Stimulated activated effector memory CD8-positive, alpha-beta T cell treated with anti-CD3 and anti-CD28 coated beads, Interleukin-12 subunit alpha, Interleukin-12 subunit beta, amount 100 ng/mL, for 72 hours (primary cell): ENCODE measurements at regions not wholly inside any gene's neighbourhood (a gene's known extent, or its start where the extent isn't known, plus 50 kb on each side); places are given as distances from the start of the nearest gene placed in this dataset.

Source experiments
- ATAC-seq: fragments of 150-1000 bp; cut with Tn5 transposase; 2 replicates; pipeline ENCODE4 v1.10.0; 2021
- DNase-seq, 2 donors: peaks; one replicate each; pipeline ENCODE4 v3.0.0; 2021 to 2022; ENCODE audit warnings: low spot score in 2 of 2
- H3K27ac Mint-ChIP-seq: one replicate; pipeline ENCODE4 v1.8.0; 2022; ENCODE audit warnings: mild to moderate bottlenecking, mixed read lengths
- H3K36me3 Mint-ChIP-seq: one replicate; pipeline ENCODE4 v1.8.0; 2022; ENCODE audit warnings: mild to moderate bottlenecking, mixed read lengths
- H3K4me1 Mint-ChIP-seq: one replicate; pipeline ENCODE4 v1.8.0; 2022; ENCODE audit warnings: mixed read lengths
- H3K4me3 Mint-ChIP-seq: one replicate; pipeline ENCODE4 v1.8.0; 2022; ENCODE audit warnings: mild to moderate bottlenecking, mixed read lengths
- H3K9me3 Mint-ChIP-seq: one replicate; pipeline ENCODE4 v1.8.0; 2022; ENCODE audit warnings: mixed read lengths

DNA sequence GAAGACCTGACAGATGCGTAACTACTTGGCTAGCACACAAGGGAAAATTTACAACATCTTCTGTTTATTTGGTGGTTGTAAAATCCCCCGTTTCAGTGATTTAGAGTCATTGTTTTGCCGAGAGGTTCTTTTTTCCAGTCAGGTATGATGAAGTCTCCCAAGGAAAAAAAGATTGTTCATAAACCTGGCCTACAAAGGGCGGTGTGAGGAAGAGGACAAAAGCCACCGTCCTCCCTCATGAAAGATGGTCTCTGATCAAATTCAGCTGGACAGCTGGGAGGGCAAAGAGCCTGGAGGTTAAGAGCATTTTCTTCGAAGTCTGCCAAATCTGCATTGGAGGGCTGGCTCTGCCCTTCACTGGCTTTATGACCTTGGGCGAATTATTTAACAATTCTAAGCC is 419.9 kb downstream of the HAPSTR1 start:
- H3K27ac Mint-ChIP-seq = no peak overlapping the region
- H3K4me3 Mint-ChIP-seq = no peak overlapping the region
- DNase-seq (no peak), ATAC-seq (no peak)
- H3K9me3 Mint-ChIP-seq = peaks cover 7% of the 10 kb centered on the region
- H3K36me3 Mint-ChIP-seq = no peaks in the 10 kb centered on the region
- no peaks in the 10 kb centered on the region for H3K4me1 Mint-ChIP-seq

- no peak overlapping the region for H3K27ac Mint-ChIP-seq
- H3K9me3 Mint-ChIP-seq = peaks cover 7% of the 10 kb centered on the region
- DNase-seq = no peak
- no peak overlapping the region for H3K4me3 Mint-ChIP-seq
- no peaks in the 10 kb centered on the region for H3K4me1 Mint-ChIP-seq
- H3K36me3 Mint-ChIP-seq = no peaks in the 10 kb centered on the region
- no peak for ATAC-seq
Measured at GRCh38 chr16:9516444-9516843, 425.0 kb downstream of the HAPSTR1 start.

DNA sequence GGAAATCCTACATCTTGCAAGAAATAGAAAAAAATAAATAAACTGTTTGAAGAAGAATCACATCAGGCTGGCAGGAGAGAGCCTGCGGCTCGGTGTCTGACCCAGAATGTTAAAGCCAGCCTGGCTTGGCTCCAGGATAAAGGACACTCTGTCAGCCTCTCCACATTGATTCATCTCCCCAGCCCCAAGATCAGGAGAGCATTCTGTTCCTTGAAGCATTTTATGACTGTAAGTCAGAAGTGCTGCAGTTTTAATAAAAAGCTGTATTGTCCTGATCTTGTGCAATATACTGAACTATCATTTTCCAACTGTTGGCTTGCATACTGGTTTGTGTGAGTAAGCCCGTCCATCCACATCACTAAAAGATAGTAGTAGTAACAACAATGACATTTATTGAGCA is 426.6 kb downstream of the HAPSTR1 start:
- no peak overlapping the region for H3K4me3 Mint-ChIP-seq
- no peaks in the 10 kb centered on the region for H3K36me3 Mint-ChIP-seq
- DNase-seq (no peak), ATAC-seq (no peak)
- H3K4me1 Mint-ChIP-seq = no peaks in the 10 kb centered on the region
- H3K27ac Mint-ChIP-seq = no peak overlapping the region
- peaks cover 7% of the 10 kb centered on the region for H3K9me3 Mint-ChIP-seq

GRCh38 chr16:9518581-9518980 is 427.1 kb downstream of the HAPSTR1 start:
- Mint-ChIP-seq H3K36me3 (no peaks in the 10 kb centered on the region), H3K9me3 (peaks cover 3% of the 10 kb centered on the region), H3K4me1 (no peaks in the 10 kb centered on the region), H3K4me3 (no peak overlapping the region), H3K27ac (no peak overlapping the region)
- ATAC-seq (no peak), DNase-seq (no peak)

- Mint-ChIP-seq H3K36me3 (no peaks in the 10 kb centered on the region), H3K4me1 (no peaks in the 10 kb centered on the region), H3K4me3 (no peak overlapping the region), H3K9me3 (peaks cover 20% of the 10 kb centered on the region), H3K27ac (no peak overlapping the region)
- DNase-seq (no peak), ATAC-seq (no peak)
Measured at GRCh38 chr16:9521749-9522370, 430.4 kb downstream of the HAPSTR1 start.

- no peak for ATAC-seq
- DNase-seq = no peak
- Mint-ChIP-seq H3K27ac (no peak overlapping the region), H3K36me3 (no peaks in the 10 kb centered on the region), H3K9me3 (peaks cover 22% of the 10 kb centered on the region), H3K4me1 (no peaks in the 10 kb centered on the region), H3K4me3 (no peak overlapping the region)
Measured at GRCh38 chr16:9522614-9523013, 431.2 kb downstream of the HAPSTR1 start.

DNA sequence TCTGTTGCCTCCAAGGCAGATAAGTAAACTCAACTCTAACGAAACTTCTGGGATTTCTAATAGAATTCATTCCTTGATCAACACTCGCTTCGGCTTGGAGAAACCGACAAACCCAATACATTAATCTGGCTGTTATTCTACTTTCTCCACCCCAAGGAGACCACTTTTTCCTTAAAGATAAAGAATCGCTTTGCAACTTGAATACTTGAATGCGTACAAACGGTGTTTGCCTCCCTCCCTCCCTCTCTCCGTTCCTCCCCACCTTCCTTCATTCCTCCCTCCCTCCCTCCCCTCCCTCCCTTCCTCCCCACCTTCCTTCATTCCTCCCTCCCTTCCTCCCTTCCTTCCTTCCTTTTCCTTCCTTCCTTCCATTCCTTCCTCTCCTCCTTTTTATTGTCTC is 432.6 kb downstream of the HAPSTR1 start:
- no peak overlapping the region for H3K27ac Mint-ChIP-seq
- no peak overlapping the region for H3K4me3 Mint-ChIP-seq
- ATAC-seq (no peak), DNase-seq (no peak)
- no peaks in the 10 kb centered on the region for H3K36me3 Mint-ChIP-seq
- H3K4me1 Mint-ChIP-seq = no peaks in the 10 kb centered on the region
- peaks cover 22% of the 10 kb centered on the region for H3K9me3 Mint-ChIP-seq

- no peaks in the 10 kb centered on the region for H3K36me3 Mint-ChIP-seq
- no peak overlapping the region for H3K27ac Mint-ChIP-seq
- DNase-seq (no peak), ATAC-seq (no peak)
- H3K4me1 Mint-ChIP-seq = no peaks in the 10 kb centered on the region
- no peak overlapping the region for H3K4me3 Mint-ChIP-seq
- H3K9me3 Mint-ChIP-seq = peaks cover 22% of the 10 kb centered on the region
Measured at GRCh38 chr16:9525037-9525436, 433.6 kb downstream of the HAPSTR1 start.

- ATAC-seq = no peak
- DNase-seq = no peak
- Mint-ChIP-seq H3K4me1 (no peaks in the 10 kb centered on the region), H3K9me3 (peaks cover 19% of the 10 kb centered on the region), H3K4me3 (no peak overlapping the region), H3K36me3 (no peaks in the 10 kb centered on the region), H3K27ac (no peak overlapping the region)
Measured at GRCh38 chr16:9526791-9527190, 435.3 kb downstream of the HAPSTR1 start.

DNA sequence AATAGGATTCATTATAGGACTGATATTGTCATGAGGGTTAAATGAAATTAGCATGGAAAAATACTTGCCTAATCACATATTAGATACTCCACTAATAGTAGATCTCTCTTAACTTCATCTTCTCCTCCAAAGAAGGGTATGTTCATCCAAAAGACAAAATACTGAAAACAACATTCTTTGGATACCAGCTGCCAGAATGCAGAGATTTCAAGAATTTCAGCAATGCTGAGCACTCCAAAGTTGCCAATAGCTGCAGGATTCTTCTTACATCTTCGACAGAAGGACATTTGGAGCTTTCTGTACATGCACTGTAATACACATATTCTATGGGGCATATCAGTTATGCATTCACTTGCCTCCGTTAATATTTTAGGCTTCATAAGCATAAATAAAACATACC is 436.5 kb downstream of the HAPSTR1 start:
- H3K4me3 Mint-ChIP-seq = no peak overlapping the region
- no peak overlapping the region for H3K27ac Mint-ChIP-seq
- DNase-seq = no peak
- no peaks in the 10 kb centered on the region for H3K4me1 Mint-ChIP-seq
- H3K36me3 Mint-ChIP-seq = no peaks in the 10 kb centered on the region
- ATAC-seq = no peak
- H3K9me3 Mint-ChIP-seq = peaks cover 19% of the 10 kb centered on the region

DNA sequence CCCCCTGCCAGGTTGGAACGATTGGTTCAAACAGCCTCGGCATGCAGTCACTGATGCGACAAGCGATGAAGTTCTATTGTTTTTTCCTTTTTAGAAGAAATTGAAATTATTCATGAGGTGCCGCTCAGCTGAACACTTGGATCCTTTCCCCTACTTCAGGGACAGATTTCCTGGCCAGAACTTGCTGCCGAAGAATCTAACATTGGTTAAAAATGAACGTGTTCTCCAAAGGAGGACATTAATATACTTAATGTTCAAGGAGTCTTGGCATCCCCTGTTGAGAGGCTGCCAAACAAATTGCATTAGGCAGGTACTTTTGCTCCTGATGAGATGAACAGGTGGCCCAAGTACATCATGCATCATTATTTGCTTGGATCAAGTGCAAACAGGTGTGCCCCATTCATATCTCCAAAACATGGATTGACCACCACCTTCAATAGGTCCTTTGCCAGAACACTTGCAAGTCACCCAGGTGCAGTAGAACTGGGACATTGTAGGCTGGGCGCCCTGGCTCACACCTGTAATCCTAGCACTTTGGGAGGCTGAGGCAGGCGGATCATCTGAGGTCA is 437.2 kb downstream of the HAPSTR1 start:
- Mint-ChIP-seq H3K4me3 (no peak overlapping the region), H3K9me3 (peaks cover 22% of the 10 kb centered on the region), H3K4me1 (no peaks in the 10 kb centered on the region), H3K36me3 (no peaks in the 10 kb centered on the region), H3K27ac (no peak overlapping the region)
- ATAC-seq = no peak
- no peak for DNase-seq

GRCh38 chr16:9533042-9533441 is 441.6 kb downstream of the HAPSTR1 start:
- Mint-ChIP-seq H3K4me1 (no peaks in the 10 kb centered on the region), H3K4me3 (no peak overlapping the region), H3K36me3 (no peaks in the 10 kb centered on the region), H3K9me3 (peaks cover 19% of the 10 kb centered on the region), H3K27ac (no peak overlapping the region)
- no peak for DNase-seq
- ATAC-seq = no peak

DNA sequence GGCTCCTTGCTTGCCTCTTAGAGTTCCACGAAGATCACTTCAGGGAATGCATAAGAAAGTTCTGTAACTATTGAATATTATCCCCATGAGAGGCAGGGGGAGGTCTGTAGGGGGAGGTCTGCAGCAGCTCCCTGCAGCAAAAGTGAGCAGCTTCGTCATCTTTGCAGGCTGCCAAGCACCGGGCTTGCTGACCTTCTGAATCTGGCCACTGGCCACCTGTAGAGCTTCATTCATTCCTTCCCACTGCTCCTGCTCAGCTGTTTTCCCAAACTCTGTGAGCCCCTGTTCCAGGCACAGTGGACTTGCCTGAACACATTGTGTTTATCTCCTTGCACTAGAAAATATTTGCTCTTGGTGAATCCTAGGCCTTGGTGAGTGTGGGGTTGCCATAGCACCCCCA is 443.3 kb downstream of the HAPSTR1 start:
- H3K36me3 Mint-ChIP-seq = no peaks in the 10 kb centered on the region
- H3K27ac Mint-ChIP-seq = no peak overlapping the region
- H3K4me3 Mint-ChIP-seq = no peak overlapping the region
- no peak for ATAC-seq
- no peak for DNase-seq
- peaks cover 22% of the 10 kb centered on the region for H3K9me3 Mint-ChIP-seq
- no peaks in the 10 kb centered on the region for H3K4me1 Mint-ChIP-seq

DNA sequence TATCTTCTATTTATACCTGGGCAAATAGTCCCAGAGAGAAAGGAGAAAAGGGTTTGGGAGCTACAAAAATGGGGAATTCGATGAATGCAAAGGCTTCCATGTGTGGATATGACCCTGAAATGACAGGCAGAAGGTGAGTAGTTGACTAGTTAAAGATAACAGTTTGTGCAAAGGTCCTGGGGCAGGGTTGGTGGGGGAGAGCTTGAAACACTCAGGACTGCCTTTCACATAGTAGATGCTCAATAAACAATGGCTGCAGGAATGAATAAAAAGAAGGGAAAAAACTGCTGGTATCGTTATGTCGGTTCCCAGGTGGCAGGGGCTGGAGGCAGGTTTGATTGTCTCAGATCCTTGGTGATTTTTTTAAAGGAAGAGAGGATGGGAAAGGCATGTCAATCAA is 445.5 kb downstream of the HAPSTR1 start:
- Mint-ChIP-seq H3K36me3 (no peaks in the 10 kb centered on the region), H3K27ac (no peak overlapping the region), H3K4me1 (no peaks in the 10 kb centered on the region), H3K9me3 (peaks cover 22% of the 10 kb centered on the region), H3K4me3 (no peak overlapping the region)
- no peak for ATAC-seq
- DNase-seq = no peak

DNA sequence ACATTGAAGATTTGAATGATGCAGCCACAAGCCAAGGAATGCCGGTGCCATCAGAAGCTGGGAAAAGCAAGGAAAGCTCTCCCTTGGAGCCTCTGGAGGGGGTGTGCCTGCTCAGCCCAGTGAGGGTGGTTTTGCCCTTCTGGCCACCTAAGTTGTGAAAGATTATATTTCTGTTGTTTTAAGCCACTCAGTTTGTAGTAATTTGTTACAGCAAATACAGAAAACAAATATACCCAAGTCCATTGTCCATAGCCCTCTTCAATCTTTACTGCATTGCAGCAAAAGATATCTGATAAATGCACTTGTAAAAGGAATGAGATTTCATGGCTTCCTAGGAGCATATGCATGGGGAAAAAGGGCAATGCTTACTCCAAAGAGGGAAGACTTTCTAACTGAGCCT is 447.9 kb downstream of the HAPSTR1 start:
- no peaks in the 10 kb centered on the region for H3K36me3 Mint-ChIP-seq
- H3K4me3 Mint-ChIP-seq = no peak overlapping the region
- H3K4me1 Mint-ChIP-seq = no peaks in the 10 kb centered on the region
- DNase-seq (no peak), ATAC-seq (no peak)
- H3K27ac Mint-ChIP-seq = no peak overlapping the region
- peaks cover 17% of the 10 kb centered on the region for H3K9me3 Mint-ChIP-seq

GRCh38 chr16:9541723-9542122 is 450.3 kb downstream of the HAPSTR1 start:
- H3K4me3 Mint-ChIP-seq = no peak overlapping the region
- H3K27ac Mint-ChIP-seq = no peak overlapping the region
- no peaks in the 10 kb centered on the region for H3K4me1 Mint-ChIP-seq
- H3K9me3 Mint-ChIP-seq = peaks cover 13% of the 10 kb centered on the region
- H3K36me3 Mint-ChIP-seq = no peaks in the 10 kb centered on the region
- no peak for DNase-seq
- no peak for ATAC-seq
